NCI-H446 (cell line): ENCODE measurements at regions not wholly inside any gene's neighbourhood (a gene's known extent, or its start where the extent isn't known, plus 50 kb on each side); places are given as distances from the start of the nearest gene placed in this dataset.

ENCODE experiments used
- DNase-seq, 2 experiments: peaks; one replicate each; lab custom pipeline; 2025; lab: John Stamatoyannopoulos, UW

DNA sequence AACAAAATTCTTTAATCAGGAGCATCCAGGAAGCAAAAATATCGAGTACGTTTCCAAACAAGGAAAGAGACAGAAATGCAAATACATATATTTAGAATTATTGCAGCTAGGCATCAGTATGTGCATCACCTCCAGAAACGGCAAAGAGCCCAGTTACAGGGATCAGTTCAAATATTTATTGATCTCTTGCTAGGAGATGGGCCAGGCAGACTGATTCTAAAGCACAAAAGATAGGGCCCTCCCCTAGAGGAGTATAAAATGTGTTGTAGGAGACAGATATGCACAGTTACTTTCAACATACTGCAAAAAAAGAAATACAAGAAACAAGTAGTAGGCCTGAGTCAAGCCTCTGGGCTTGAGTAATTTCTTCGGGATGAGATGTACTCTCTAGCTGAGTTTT is 80.7 kb upstream of the NHSL1 start:
- DNase-seq: no peak

GRCh38 chr6:138580801-138581200 is 81.5 kb upstream of the NHSL1 start:
- DNase-seq: no peak

DNA sequence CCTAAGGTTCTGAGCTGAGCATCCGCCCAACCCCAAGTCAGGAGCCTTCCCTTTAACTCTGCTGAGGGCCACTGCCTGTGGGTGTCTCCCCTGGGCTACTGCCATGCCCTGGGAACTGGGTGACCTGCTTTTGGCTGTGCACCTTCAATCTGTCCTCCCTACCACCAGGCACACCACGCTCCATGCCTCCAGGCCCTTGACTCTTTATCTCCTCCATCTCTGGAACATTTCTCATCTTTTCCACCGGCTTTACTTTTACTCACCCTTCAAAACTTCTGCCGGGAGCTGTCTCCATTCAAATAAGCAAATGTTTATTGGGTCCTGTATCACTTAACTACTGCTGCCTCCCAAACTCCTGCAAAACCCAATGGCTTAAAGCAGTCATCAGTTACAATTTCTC is 83.3 kb upstream of the NHSL1 start:
- no peak for DNase-seq

GRCh38 chr6:138586638-138587037 is 87.3 kb upstream of the NHSL1 start:
- DNase-seq: no peak

DNA sequence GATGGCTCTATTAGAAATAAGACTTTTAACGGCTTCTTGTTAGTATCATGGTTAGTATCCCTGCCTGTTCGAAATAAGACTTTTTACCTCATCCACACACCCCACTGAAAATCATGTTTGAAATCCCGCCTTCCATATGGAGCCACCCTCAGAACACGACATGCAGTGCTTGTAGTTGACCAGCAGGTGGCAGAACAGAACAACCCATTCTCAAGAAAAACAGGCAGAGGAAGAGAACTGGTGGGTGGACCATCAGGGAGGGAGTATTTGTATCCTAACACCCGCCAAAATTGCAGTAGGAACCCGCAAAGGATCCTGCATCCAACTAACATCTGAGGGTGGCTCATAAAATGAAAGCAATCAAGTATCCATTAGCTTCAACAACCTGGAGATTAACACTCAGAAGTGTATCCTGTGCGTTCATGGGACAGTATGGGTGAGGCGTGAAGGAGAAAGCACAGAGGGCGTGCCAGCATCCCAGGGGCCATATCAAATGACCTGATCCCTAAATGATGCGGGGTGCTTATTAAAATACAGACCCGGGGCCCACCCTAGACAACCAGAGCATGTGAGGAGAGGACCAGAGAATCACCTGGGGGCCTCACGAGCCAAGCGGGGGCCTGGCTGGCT is 89.6 kb upstream of the NHSL1 start:
- DNase-seq: peak; percentile 68 to 76

GRCh38 chr6:138590796-138591709 is 91.8 kb upstream of the NHSL1 start:
- peak; percentile 49 to 83 for DNase-seq

- no peak for DNase-seq
These were observed 93.4 kb upstream of the NHSL1 start for GRCh38 chr6:138592749-138593123.

DNA sequence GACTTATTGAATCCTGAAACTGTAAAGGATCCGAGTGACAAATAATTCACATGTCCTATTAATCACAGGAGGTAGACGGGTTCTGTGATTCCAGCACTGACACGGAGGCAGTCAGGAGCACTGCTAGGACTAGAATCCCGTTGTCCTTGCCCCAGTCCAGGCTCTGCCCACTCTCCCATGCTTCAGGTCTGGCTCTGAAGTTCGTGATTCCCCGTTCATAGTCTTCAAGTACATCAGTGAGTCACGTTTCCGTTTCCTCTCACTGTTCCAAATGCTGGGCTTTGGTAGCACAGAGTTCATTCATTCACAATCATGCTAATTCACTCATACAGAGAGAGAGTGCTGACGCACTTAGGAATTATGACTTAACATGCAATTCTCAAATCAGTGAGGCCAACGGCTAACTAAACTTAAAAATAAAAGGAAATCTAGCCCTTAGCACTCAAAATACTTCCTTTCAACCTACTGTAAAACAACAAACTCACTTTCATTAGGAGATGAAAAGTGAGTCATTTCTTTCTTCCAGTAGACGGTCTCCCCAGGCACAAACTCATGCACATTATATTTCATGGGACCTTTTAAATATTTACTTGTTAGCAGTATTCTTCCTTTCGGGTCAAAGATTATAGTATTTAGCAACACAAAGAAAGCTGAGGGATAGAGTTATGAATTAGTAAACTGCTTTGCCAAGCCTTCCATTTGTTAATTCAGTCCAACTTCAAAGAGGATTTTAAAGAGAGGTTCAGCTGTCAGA is 94.0 kb upstream of the NHSL1 start:
- no peak for DNase-seq

DNA sequence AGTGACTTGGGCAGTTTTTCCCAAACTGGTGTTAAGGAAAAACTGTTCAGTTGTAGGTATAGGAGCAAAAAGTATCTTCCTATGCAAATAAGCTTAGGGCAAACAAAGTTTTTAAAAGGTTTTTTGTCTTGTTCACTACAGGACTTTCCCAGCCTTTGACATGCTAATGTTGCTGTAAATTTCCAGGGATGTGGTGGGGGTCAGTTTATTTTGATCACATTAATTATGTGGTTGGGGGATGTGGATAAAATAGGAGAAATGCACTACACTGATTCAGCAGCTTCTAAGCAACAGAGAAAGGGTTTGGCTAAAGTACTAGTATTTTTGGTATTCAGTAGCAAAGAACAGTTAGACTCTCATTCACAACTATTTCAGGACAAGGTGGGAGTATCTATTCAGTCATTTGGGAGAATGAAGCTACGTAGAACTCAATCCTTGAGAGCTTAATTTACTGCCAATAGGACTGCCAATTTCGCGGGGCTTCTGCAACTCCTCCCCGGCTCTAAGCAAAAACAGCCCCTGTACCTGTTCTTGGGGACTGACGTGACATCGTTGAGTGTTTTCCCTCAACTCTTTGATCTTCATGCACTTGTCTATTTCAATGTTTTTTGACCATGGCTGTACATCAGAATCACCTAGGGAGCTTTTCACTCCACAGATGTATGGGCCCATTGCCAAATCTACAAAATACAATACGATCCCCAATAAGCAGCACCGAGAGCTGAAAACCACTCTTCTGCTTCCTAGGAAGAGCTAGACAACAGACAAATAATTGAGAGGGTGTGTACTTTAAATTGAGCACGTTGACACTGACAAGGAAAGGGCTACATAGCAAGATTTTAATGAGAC is 94.8 kb upstream of the NHSL1 start:
- DNase-seq: no peak

- no peak for DNase-seq
These were observed 95.5 kb upstream of the NHSL1 start for GRCh38 chr6:138594758-138595140.

- no peak for DNase-seq
These were observed 96.8 kb upstream of the NHSL1 start for GRCh38 chr6:138596126-138596525.

- no peak for DNase-seq
These were observed 97.3 kb upstream of the NHSL1 start for GRCh38 chr6:138596591-138596990.

DNA sequence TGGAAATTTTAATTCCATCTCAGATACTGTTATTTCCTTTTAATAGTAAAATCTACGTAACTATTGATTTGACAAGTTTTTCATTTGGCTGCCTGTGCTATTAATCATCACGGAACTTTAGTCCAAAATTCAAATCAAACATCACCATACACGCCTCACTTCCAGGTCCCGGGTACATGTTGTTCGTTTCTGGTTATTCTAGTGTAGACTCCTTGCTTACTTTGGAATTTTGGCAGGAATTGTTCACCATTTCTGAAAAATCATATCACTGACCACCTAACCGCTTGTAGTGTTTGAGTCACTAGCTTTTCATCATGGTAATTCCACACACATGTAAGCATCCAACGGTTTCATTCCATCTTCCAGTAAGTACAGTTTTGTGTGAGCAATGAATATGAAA is 98.0 kb upstream of the NHSL1 start:
- no peak for DNase-seq

GRCh38 chr6:138598562-138599173 is 99.4 kb upstream of the NHSL1 start:
- no peak for DNase-seq

- no peak for DNase-seq
These were observed 101.0 kb upstream of the NHSL1 start for GRCh38 chr6:138600261-138600660.

DNA sequence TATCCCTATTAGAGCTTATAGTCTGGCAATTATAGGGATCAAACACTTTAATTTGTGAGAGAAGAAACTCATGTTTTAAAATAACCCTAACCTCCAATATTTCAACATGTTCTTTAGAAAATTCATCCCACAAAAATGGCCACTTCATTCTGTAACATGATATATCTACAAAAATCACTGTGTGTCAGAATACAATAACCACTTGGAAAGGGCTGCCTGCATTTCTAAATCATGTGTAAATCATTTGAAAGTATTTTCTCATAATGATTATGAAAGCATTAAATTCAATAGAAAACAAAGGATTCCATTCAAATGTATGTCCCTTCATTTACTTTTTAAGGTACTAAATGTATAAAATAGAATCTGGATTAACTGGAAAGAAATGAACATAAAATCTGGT is 101.4 kb upstream of the NHSL1 start:
- no peak for DNase-seq

DNA sequence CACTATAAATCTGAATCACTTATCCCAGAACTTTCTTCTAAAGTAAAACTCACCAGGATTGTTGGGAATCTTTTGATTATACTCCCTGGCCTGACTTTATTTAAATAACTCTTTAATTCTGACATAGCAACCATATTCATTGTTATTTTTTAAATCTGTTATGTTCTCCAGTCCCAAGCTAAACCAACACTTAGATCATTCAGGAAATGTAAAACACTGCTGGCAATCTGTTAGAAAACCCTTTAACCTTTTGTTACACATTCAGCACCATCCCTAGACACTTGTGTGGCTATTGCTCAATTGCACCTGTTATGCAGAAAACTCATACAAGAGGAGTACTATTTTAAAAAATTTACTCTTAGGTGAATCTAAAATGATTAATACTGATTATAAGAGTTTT is 101.8 kb upstream of the NHSL1 start:
- DNase-seq: no peak

GRCh38 chr6:138605958-138606357 is 106.7 kb upstream of the NHSL1 start:
- DNase-seq: no peak

DNA sequence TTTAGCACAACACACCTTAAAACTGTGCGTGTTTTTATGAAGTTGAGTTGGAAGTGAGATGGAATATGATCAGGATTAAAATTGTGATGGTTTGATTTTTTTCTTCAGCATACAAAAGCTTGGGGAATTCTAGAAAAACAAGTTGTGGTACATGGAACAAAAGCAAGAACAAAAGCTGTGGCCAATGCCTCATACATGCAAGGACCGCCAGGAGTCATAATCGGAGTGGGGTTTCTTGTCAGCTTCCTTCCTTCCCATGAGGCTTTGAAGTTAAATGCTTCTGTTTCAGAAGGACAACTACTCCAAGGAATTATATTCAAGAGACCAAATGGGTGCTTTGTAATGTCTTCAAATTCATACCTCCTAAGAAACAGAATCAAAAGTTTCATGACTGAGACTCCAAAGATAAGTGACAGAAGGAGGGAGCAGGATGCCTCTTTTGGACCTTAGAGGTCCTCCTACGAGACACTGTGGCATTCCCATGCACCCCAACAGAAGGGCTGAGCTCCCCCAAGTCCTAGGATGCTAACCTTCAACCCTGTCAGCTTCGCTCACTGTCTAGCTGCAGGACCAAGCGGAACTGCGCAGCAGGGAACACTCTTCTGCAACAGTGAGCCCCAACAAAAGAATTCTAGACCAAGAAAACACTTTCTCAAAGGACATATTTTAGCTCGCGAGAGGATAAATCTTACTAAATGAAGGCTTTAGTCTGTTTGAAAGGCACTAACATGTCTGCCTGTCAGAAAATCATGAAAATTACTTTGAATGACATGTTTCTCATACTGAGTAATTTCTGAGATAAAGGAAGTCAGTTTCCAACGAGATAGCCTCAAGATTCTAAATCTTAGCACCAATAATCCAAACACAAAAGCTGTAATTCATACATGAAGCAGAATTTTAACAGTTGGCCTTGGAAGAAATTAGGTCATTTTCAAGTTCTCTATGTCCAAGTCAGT is 108.5 kb upstream of the NHSL1 start:
- no peak for DNase-seq

- no peak for DNase-seq
These were observed 109.6 kb upstream of the NHSL1 start for GRCh38 chr6:138608896-138609295.
